ENCODE measurements at regions not wholly inside any gene's neighbourhood (a gene's known extent, or its start where the extent isn't known, plus 50 kb on each side); places are given as distances from the start of the nearest gene placed in this dataset.

- TF ChIP-seq, protein P1, sequence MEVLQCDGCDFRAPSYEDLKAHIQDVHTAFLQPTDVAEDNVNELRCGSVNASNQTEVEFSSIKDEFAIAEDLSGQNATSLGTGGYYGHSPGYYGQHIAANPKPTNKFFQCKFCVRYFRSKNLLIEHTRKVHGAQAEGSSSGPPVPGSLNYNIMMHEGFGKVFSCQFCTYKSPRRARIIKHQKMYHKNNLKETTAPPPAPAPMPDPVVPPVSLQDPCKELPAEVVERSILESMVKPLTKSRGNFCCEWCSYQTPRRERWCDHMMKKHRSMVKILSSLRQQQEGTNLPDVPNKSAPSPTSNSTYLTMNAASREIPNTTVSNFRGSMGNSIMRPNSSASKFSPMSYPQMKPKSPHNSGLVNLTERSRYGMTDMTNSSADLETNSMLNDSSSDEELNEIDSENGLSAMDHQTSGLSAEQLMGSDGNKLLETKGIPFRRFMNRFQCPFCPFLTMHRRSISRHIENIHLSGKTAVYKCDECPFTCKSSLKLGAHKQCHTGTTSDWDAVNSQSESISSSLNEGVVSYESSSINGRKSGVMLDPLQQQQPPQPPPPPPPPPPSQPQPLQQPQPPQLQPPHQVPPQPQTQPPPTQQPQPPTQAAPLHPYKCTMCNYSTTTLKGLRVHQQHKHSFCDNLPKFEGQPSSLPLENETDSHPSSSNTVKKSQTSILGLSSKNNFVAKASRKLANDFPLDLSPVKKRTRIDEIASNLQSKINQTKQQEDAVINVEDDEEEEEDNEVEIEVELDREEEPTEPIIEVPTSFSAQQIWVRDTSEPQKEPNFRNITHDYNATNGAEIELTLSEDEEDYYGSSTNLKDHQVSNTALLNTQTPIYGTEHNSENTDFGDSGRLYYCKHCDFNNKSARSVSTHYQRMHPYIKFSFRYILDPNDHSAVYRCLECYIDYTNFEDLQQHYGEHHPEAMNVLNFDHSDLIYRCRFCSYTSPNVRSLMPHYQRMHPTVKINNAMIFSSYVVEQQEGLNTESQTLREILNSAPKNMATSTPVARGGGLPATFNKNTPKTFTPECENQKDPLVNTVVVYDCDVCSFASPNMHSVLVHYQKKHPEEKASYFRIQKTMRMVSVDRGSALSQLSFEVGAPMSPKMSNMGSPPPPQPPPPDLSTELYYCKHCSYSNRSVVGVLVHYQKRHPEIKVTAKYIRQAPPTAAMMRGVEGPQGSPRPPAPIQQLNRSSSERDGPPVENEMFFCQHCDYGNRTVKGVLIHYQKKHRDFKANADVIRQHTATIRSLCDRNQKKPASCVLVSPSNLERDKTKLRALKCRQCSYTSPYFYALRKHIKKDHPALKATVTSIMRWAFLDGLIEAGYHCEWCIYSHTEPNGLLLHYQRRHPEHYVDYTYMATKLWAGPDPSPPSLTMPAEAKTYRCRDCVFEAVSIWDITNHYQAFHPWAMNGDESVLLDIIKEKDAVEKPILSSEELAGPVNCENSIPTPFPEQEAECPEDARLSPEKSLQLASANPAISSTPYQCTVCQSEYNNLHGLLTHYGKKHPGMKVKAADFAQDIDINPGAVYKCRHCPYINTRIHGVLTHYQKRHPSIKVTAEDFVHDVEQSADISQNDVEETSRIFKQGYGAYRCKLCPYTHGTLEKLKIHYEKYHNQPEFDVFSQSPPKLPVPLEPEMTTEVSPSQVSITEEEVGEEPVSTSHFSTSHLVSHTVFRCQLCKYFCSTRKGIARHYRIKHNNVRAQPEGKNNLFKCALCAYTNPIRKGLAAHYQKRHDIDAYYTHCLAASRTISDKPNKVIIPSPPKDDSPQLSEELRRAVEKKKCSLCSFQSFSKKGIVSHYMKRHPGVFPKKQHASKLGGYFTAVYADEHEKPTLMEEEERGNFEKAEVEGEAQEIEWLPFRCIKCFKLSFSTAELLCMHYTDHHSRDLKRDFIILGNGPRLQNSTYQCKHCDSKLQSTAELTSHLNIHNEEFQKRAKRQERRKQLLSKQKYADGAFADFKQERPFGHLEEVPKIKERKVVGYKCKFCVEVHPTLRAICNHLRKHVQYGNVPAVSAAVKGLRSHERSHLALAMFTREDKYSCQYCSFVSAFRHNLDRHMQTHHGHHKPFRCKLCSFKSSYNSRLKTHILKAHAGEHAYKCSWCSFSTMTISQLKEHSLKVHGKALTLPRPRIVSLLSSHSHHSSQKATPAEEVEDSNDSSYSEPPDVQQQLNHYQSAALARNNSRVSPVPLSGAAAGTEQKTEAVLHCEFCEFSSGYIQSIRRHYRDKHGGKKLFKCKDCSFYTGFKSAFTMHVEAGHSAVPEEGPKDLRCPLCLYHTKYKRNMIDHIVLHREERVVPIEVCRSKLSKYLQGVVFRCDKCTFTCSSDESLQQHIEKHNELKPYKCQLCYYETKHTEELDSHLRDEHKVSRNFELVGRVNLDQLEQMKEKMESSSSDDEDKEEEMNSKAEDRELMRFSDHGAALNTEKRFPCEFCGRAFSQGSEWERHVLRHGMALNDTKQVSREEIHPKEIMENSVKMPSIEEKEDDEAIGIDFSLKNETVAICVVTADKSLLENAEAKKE (CRISPR knock-in tag; IDR thresholded peaks at IDR 0.05), result no peak
Observed at GRCh38 chr14:101371799-101372793, 189.2 kb upstream of the DIO3 start (continued).

- Histone ChIP-seq H3K27ac (ENCODE audit: low read depth) (no peak overlapping the region), H4K20me1 (replicated peaks; ENCODE audit: insufficient read depth) (no peaks in the 10 kb centered on the region), H3K79me2 (replicated peaks; ENCODE audit: insufficient read depth) (no peaks in the 10 kb centered on the region), H3F3A (replicated peaks; ENCODE audit: low read depth) (no peaks in the 10 kb centered on the region), H3K4me2 (no peak overlapping the region), H3K4me1 (ENCODE audit: insufficient read depth) (no peaks in the 10 kb centered on the region), H3K36me3 (ENCODE audit: insufficient read depth) (no peaks in the 10 kb centered on the region), H3K9me2 (ENCODE audit: insufficient read depth) (no peaks in the 10 kb centered on the region), H3K4me3 (no peak overlapping the region), H3K27me3 (ENCODE audit: insufficient read depth) (no peaks in the 10 kb centered on the region), H2AFZ (peak overlapping the region; percentile 47; the same call in 1 of the 2 replicates)
- Mint-ChIP-seq H3K27ac (no peak overlapping the region), H3K4me3 (no peak overlapping the region), H3K9me3 (no peaks in the 10 kb centered on the region), H3K27me3 (ENCODE audit: insufficient read depth, low read depth, poor library complexity) (peaks cover 6% of the 10 kb centered on the region), H3K36me3 (ENCODE audit: low read depth) (no peaks in the 10 kb centered on the region), H3K4me1 (peaks cover 5% of the 10 kb centered on the region)
- ATAC-seq (no peak), DNase-seq (ENCODE audit: low spot score) (no peak)
- TF ChIP-seq POLR2AphosphoS5 (IDR thresholded peaks at IDR 0.05; ENCODE audit: low read depth) (no peak), CTCF (conservative IDR thresholded peaks at IDR 0.05; ENCODE audit: low read depth in 2 of 2) (no peak), CREB1 (CRISPR knock-in tag; IDR thresholded peaks at IDR 0.05; ENCODE audit: low read depth) (no peak), ZNF331 (CRISPR knock-in tag; IDR thresholded peaks at IDR 0.05; ENCODE audit: low read depth) (no peak), JUNB (IDR thresholded peaks at IDR 0.05; ENCODE audit: unreplicated experiment) (no peak), REST (IDR thresholded peaks at IDR 0.05; ENCODE audit: unreplicated experiment) (no peak), STAT1 (IDR thresholded peaks at IDR 0.05; ENCODE audit: unreplicated experiment) (no peak), EZH2 (IDR thresholded peaks at IDR 0.05; ENCODE audit: low read depth, unreplicated experiment) (no peak)
Observed at GRCh38 chr14:101372894-101373620, 188.2 kb upstream of the DIO3 start.
